ENCODE measurements at regions not wholly inside any gene's neighbourhood (a gene's known extent, or its start where the extent isn't known, plus 50 kb on each side); places are given as distances from the start of the nearest gene placed in this dataset.

- peak; percentile 32 to 78 for DNase-seq (ENCODE audit: low spot score in 2 of 2)
- Histone ChIP-seq H3K4me3 (no peak overlapping the region), H3K27ac (peak overlapping the region; percentile 81 to 83), H3K36me3 (no peaks in the 10 kb centered on the region), H3K9me3 (no peaks in the 10 kb centered on the region), H3K4me1 (peaks cover 14 to 35% of the 10 kb centered on the region in 2 donors), H3K27me3 (no peaks in the 10 kb centered on the region)
- TF ChIP-seq, protein P1, sequence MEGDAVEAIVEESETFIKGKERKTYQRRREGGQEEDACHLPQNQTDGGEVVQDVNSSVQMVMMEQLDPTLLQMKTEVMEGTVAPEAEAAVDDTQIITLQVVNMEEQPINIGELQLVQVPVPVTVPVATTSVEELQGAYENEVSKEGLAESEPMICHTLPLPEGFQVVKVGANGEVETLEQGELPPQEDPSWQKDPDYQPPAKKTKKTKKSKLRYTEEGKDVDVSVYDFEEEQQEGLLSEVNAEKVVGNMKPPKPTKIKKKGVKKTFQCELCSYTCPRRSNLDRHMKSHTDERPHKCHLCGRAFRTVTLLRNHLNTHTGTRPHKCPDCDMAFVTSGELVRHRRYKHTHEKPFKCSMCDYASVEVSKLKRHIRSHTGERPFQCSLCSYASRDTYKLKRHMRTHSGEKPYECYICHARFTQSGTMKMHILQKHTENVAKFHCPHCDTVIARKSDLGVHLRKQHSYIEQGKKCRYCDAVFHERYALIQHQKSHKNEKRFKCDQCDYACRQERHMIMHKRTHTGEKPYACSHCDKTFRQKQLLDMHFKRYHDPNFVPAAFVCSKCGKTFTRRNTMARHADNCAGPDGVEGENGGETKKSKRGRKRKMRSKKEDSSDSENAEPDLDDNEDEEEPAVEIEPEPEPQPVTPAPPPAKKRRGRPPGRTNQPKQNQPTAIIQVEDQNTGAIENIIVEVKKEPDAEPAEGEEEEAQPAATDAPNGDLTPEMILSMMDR (IDR thresholded peaks at IDR 0.05): no peak
- intact Hi-C loops (cut with DNase I): no loop called here
Measured at GRCh38 chr4:38189445-38189844, 229.2 kb downstream of the PTTG2 start.

DNA sequence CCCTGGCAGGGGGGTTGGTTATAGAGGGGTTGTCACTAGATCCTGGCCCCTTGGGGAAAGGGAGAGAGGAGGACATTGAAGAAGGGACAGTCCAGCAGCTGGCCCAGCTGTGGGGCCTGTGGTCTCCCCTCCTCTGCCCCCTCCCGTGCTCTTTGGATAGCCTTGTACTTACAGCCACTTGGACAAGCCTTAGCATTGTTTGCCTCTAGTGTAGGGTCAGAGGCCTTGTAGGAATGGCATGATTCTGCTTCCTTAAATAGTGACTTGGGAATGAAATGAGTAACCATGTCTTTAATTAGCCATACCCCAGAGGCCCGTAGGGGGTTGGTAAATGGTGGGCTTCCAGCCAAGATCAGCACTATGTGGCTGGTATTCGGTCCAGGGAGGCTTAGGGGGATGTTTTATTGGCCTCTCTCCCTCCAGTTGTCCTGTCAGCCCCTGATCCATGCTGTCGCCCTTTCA is 230.6 kb downstream of the PTTG2 start:
- peak in 1 of 2 donors; percentile 90 for DNase-seq (ENCODE audit: low spot score in 2 of 2)
- Histone ChIP-seq H3K27ac (peak overlapping the region; percentile 81 to 83), H3K36me3 (no peaks in the 10 kb centered on the region), H3K4me1 (peaks cover 14 to 35% of the 10 kb centered on the region in 2 donors), H3K4me3 (no peak overlapping the region), H3K9me3 (no peaks in the 10 kb centered on the region), H3K27me3 (no peaks in the 10 kb centered on the region)
- intact Hi-C loops (cut with DNase I): loop anchor here (1.0 to 5.0 kb wide), 3 partner anchors 21 to 177 kb away; no protein-coding TSS in a partner anchor
- TF ChIP-seq, protein P1 (IDR thresholded peaks at IDR 0.05): no peak

DNA sequence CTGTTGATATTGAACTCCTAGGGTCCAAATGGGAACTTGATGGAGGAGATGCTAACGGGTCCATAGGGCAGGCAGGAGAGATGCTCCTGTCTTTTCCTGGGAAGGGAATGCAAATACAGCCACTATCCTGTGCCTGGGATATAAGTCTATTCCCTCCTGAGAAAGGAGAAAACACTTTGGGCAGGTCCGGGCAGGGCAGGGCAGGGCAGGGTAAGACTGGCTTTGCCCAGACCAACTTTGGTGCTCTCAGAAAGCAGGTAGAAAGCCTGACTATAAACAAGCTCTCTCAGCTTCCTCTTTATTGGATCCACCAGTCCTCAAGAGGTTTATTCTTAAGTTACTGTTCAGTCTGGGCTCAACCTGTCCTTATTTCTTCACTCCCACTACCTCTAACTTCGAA is 232.3 kb downstream of the PTTG2 start:
- peaks cover 14 to 35% of the 10 kb centered on the region in 2 donors for H3K4me1 ChIP-seq

DNA sequence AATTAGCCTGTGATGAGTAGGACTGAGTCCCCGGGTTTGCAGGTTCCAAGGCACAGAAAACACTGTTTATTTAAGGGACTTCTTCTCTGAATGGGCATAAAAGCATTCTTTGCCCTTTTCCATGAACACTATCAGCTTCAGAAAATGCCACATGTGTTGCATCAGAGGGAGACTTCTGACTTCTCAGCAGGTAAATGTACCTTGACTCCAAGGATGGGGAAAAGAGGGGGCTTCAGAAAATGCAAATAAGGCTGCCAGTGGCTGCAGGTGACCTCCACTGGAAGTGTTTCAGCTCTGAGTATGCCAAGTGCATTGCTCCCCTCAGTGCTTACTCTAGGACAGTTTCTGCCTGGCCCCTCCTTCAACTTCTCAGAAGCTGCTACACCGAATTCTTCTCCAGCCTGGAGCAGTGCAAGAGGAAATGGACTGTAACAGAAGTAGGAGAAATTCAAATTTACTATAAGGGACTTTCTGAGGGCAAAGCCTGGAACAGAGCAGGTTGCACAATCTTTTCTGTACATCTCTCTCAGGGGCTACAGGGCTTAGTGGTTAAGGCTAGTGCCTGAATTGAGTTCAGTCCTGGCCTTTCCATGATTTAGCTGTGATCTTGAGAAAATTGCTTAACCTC is 233.2 kb downstream of the PTTG2 start:
- Histone ChIP-seq H3K27ac (peak overlapping the region in 1 of 2 donors; percentile 9), H3K27me3 (no peaks in the 10 kb centered on the region), H3K9me3 (no peaks in the 10 kb centered on the region), H3K4me3 (no peak overlapping the region), H3K36me3 (no peaks in the 10 kb centered on the region), H3K4me1 (peaks cover 14 to 35% of the 10 kb centered on the region in 2 donors)
- no peak for DNase-seq (ENCODE audit: low spot score in 2 of 2)
- intact Hi-C loops (cut with DNase I): loop anchor here (5.0 kb wide), 1 partner anchor 174 kb away; no protein-coding TSS in a partner anchor
- TF ChIP-seq, protein P1 (IDR thresholded peaks at IDR 0.05): no peak

More for the DNA sequence above, 232.3 kb downstream of the PTTG2 start:
- intact Hi-C loops (cut with DNase I): loop anchor here (5.0 kb wide), 1 partner anchor 175 kb away; no protein-coding TSS in a partner anchor
- Histone ChIP-seq H3K9me3 (no peaks in the 10 kb centered on the region), H3K27ac (peak overlapping the region in 1 of 2 donors; percentile 83), H3K27me3 (no peaks in the 10 kb centered on the region), H3K4me3 (no peak overlapping the region), H3K36me3 (no peaks in the 10 kb centered on the region)
- TF ChIP-seq, protein P1 (IDR thresholded peaks at IDR 0.05): no peak
- no peak for DNase-seq (ENCODE audit: low spot score in 2 of 2)

GRCh38 chr4:38194047-38194602 is 233.9 kb downstream of the PTTG2 start:
- no peak for DNase-seq (ENCODE audit: low spot score in 2 of 2)

More at GRCh38 chr4:38194047-38194602, 233.9 kb downstream of the PTTG2 start:
- Histone ChIP-seq H3K4me1 (peaks cover 13 to 28% of the 10 kb centered on the region in 2 donors), H3K9me3 (no peaks in the 10 kb centered on the region), H3K27me3 (no peaks in the 10 kb centered on the region), H3K4me3 (no peak overlapping the region), H3K36me3 (no peaks in the 10 kb centered on the region), H3K27ac (no peak overlapping the region)
- intact Hi-C loops (cut with DNase I): loop anchor here (5.0 kb wide), 1 partner anchor 173 kb away; no protein-coding TSS in a partner anchor
- TF ChIP-seq, protein P1 (IDR thresholded peaks at IDR 0.05): no peak

Data from ascending aorta (tissue), 2 donors.